GM13976 (cell line): ENCODE measurements at regions not wholly inside any gene's neighbourhood (a gene's known extent, or its start where the extent isn't known, plus 50 kb on each side); places are given as distances from the start of the nearest gene placed in this dataset.

ENCODE experiments used
- DNase-seq: peaks from one replicate; pipeline ENCODE4 v3.0.0; 2012; ENCODE audit warnings: low spot score
- CTCF ChIP-seq: IDR thresholded peaks from 2 replicates; pipeline ENCODE4 v1.5.1; 2012; ENCODE audit warnings: borderline replicate concordance, mild to moderate bottlenecking; ENCODE audit not compliant: insufficient read depth; ENCODE audit errors: extremely low read depth, missing control alignments, control extremely low read depth
- in situ Hi-C: fragments of 300-500 bp; cut with MboI; formaldehyde crosslinking; loops from one replicate; pipeline ENCODE4 v1.12.0; 2022; ENCODE audit warnings: low sequenced_read_pairs, mixed read lengths, inconsistent platforms; ENCODE audit not compliant: unreplicated experiment

DNA sequence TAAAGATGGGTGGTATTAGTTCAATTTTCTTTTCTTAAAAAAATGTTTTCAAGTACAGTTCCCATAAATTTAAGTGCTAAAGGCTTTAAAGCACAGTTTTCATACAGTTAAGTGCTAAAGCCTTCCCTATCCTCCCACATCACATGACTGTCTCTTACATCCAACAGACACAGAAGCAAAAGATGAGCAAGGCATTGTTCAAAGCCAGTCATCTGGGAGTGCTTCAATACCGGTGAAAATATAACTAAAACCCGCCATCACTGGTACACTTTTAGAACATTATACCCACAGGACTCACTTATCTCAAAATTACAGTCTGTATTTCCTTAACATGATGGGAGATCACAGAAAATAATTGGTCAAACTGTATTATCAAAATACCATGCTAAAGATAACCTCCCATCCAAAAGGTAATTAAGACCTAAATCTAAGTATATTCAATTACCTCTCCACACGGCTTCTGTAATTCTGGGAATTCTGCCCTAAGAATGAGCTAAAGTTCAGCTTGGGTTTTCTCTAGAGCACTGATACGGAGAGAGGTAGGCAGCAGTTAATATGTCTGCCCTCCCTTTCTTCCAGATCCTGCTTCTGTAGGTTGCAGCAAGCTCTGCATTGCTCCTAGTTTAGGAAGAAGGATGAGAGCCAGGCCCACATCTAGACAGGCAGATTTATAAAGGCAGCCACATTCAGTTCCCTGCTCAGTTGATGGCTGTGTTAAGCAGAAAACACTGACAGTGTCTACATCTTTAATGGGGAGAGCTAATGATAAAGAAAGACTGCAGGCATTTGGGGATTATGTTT lies 474.8 kb upstream of the PFKP start:
- no peak for TF ChIP-seq CTCF
- in situ Hi-C loops: no loop called here
- DNase-seq: no peak

GRCh38 chr10:2589196-2589595 lies 478.2 kb upstream of the PFKP start:
- no peak for DNase-seq
- TF ChIP-seq CTCF: no peak
- in situ Hi-C loops: no loop called here

GRCh38 chr10:2584385-2584784 lies 483.0 kb upstream of the PFKP start:
- no peak for TF ChIP-seq CTCF
- DNase-seq: no peak
- in situ Hi-C loops: no loop called here

GRCh38 chr10:2576892-2577291 lies 490.5 kb upstream of the PFKP start:
- no peak for TF ChIP-seq CTCF
- in situ Hi-C loops: no loop called here
- DNase-seq: no peak

DNA sequence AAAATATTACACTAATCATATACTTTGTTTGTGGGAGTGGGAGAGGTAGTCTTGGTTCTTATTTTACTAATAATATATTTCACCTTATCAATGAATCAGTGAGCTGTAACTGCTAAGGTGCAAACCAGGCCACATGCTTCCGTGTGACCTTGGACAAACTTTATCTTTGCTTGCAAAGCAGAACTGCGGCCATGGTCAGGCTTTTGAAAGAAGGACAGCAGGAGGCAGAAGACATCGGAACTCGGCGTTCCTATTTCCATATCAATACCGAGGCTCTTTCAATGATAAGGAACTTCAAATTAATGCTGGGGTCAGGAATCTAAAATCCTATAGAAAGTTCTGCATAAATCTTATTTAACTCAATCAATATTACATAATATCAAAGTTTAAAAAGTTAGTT lies 491.9 kb upstream of the PFKP start:
- DNase-seq: no peak
- TF ChIP-seq CTCF: no peak
- in situ Hi-C loops: no loop called here

- TF ChIP-seq CTCF: no peak
- DNase-seq: no peak
Observed at GRCh38 chr10:2572611-2573010, 494.7 kb upstream of the PFKP start.

More at GRCh38 chr10:2572611-2573010, 494.7 kb upstream of the PFKP start:
- in situ Hi-C loops: no loop called here
